Peyer's patch (tissue), 4 donors: ENCODE measurements at regions not wholly inside any gene's neighbourhood (a gene's known extent, or its start where the extent isn't known, plus 50 kb on each side); places are given as distances from the start of the nearest gene placed in this dataset.

Experiments
- DNase-seq, 3 donors: peaks; one replicate each; pipeline ENCODE4 v3.0.0-alpha.2; 2017 to 2019
- H3K27ac ChIP-seq, 4 donors: fragments of 200-600 bp; sonication (generic); one replicate each; pipeline ENCODE4 v1.5.1; 2016 to 2019
- H3K27me3 ChIP-seq, 2 donors: fragments of 200-600 bp; sonication (generic); one replicate each; pipeline ENCODE4 v1.5.1; 2019
- H3K36me3 ChIP-seq, 3 donors: fragments of 200-600 bp; sonication (generic); one replicate each; pipeline ENCODE4 v1.5.1; 2016 to 2019
- H3K4me1 ChIP-seq, 4 donors: fragments of 200-600 bp; sonication (generic); one replicate each; pipeline ENCODE4 v1.5.1; 2016 to 2019
- H3K4me3 ChIP-seq, 4 donors: fragments of 200-600 bp; sonication (generic); 1 replicate in 3 of 4; 2 replicates in 1 of 4; pipeline ENCODE4 v1.5.1; 2016 to 2019; ENCODE audit warnings: mild to moderate bottlenecking in 1 of 4
- H3K9me3 ChIP-seq, 4 donors: fragments of 200-600 bp; sonication (generic); one replicate each; pipeline ENCODE4 v1.5.1; 2016 to 2019; ENCODE audit warnings: mild to moderate bottlenecking in 1 of 4
- CTCF ChIP-seq, 6 experiments: fragments of 450-650 bp in 4 of 6; fragments of 200-600 bp in 2 of 6; sonication (generic) in 1 of 6; IDR thresholded peaks; one replicate each; pipeline ENCODE4 v1.5.1; 2017 to 2019; ENCODE audit warnings: antibody characterized with exemption in 6 of 6, mild to moderate bottlenecking in 3 of 6, moderate library complexity in 1 of 6
- POLR2A ChIP-seq, 2 donors: fragments of 450-650 bp; IDR thresholded peaks; one replicate each; pipeline ENCODE4 v1.5.1; 2017; ENCODE audit warnings: antibody characterized with exemption in 2 of 2, mild to moderate bottlenecking in 2 of 2, moderate library complexity in 2 of 2

- H3K27ac ChIP-seq = no peak overlapping the region
- TF ChIP-seq POLR2A (IDR thresholded peaks at IDR 0.05) = no peak
- no peak for TF ChIP-seq CTCF (IDR thresholded peaks at IDR 0.05)
- no peaks in the 10 kb centered on the region for H3K9me3 ChIP-seq
- H3K4me1 ChIP-seq = no peaks in the 10 kb centered on the region
- H3K36me3 ChIP-seq = no peaks in the 10 kb centered on the region
- DNase-seq = no peak
- no peak overlapping the region for H3K4me3 ChIP-seq
- H3K27me3 ChIP-seq = no peaks in the 10 kb centered on the region
These were observed 120.4 kb upstream of the NEDD4L start for GRCh38 chr18:57923611-57924010.

GRCh38 chr18:57922885-57923284, 119.8 kb upstream of the ATP8B1 start:
- H3K4me1 ChIP-seq = no peaks in the 10 kb centered on the region
- no peaks in the 10 kb centered on the region for H3K36me3 ChIP-seq
- no peak overlapping the region for H3K27ac ChIP-seq
- TF ChIP-seq POLR2A (IDR thresholded peaks at IDR 0.05) (no peak), CTCF (IDR thresholded peaks at IDR 0.05) (no peak)
- H3K27me3 ChIP-seq = no peaks in the 10 kb centered on the region
- H3K9me3 ChIP-seq = no peaks in the 10 kb centered on the region
- DNase-seq = no peak
- H3K4me3 ChIP-seq = no peak overlapping the region

DNA sequence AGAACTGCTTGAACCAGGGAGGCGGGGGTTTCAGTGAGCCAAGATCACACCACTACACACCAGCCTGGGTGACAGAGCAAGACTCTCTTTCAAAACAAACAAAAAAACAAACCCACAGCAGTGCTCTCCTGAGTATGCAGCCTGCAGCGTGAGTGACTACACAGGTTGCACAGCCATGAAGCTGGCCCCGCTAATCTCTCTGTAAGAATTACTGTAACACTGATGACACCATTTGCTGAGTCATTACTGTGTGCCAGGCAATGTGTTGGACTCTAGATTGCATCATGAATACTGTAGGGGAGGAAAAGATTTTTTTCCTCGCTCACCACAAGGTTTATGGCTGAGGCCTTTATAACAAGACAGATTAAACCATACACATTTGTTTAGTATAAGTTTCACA, 118.6 kb upstream of the ATP8B1 start:
- Histone ChIP-seq H3K27ac (no peak overlapping the region), H3K9me3 (no peaks in the 10 kb centered on the region), H3K4me3 (no peak overlapping the region), H3K4me1 (no peaks in the 10 kb centered on the region), H3K36me3 (no peaks in the 10 kb centered on the region), H3K27me3 (no peaks in the 10 kb centered on the region)
- DNase-seq = peak in 1 of 3 donors; percentile 54
- TF ChIP-seq POLR2A (IDR thresholded peaks at IDR 0.05) = no peak

DNA sequence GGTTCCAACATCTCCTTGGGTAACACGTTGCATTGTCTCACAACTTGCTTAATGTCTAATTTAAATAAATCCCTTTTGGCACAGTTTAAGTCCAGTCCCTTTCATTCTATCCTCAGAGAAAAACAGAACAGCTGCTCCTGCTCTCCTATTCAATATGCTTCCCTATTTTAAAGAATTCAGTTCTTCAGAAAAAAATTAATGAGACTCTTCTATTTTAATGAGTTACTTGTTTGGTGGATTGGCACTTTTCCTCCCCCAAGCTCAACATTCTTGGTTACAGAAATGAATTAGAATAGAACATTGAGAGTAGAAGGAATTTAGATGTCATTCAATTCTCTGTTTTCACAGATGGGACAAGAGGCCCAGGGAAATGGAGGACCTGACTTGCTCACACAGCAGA, 116.9 kb upstream of the ATP8B1 start:
- no peak for DNase-seq
- H3K27me3 ChIP-seq = no peaks in the 10 kb centered on the region
- H3K9me3 ChIP-seq = no peaks in the 10 kb centered on the region
- peaks cover 0 to 9% (median 0%) of the 10 kb centered on the region in 4 donors for H3K4me1 ChIP-seq
- TF ChIP-seq POLR2A (IDR thresholded peaks at IDR 0.05) = no peak
- no peak for TF ChIP-seq CTCF (IDR thresholded peaks at IDR 0.05)
- H3K36me3 ChIP-seq = no peaks in the 10 kb centered on the region
- H3K4me3 ChIP-seq = no peak overlapping the region
- no peak overlapping the region for H3K27ac ChIP-seq

- no peak overlapping the region for H3K4me3 ChIP-seq
- H3K9me3 ChIP-seq = no peaks in the 10 kb centered on the region
- H3K36me3 ChIP-seq = no peaks in the 10 kb centered on the region
- DNase-seq = no peak
- TF ChIP-seq POLR2A (IDR thresholded peaks at IDR 0.05) (no peak), CTCF (IDR thresholded peaks at IDR 0.05) (no peak)
- H3K27ac ChIP-seq = no peak overlapping the region
- peaks cover 0 to 9% (median 0%) of the 10 kb centered on the region in 4 donors for H3K4me1 ChIP-seq
- H3K27me3 ChIP-seq = no peaks in the 10 kb centered on the region
These were observed 115.5 kb upstream of the ATP8B1 start for GRCh38 chr18:57918601-57919000.

- no peaks in the 10 kb centered on the region for H3K27me3 ChIP-seq
- no peaks in the 10 kb centered on the region for H3K9me3 ChIP-seq
- no peak for DNase-seq
- H3K4me3 ChIP-seq = no peak overlapping the region
- no peaks in the 10 kb centered on the region for H3K36me3 ChIP-seq
- no peak overlapping the region for H3K27ac ChIP-seq
- peaks cover 0 to 9% (median 0%) of the 10 kb centered on the region in 4 donors for H3K4me1 ChIP-seq
- TF ChIP-seq CTCF (IDR thresholded peaks at IDR 0.05) (no peak), POLR2A (IDR thresholded peaks at IDR 0.05) (no peak)
These were observed 113.6 kb upstream of the ATP8B1 start for GRCh38 chr18:57916684-57917083.
